ENCODE measurements at regions not wholly inside any gene's neighbourhood (a gene's known extent, or its start where the extent isn't known, plus 50 kb on each side); places are given as distances from the start of the nearest gene placed in this dataset.

- intact Hi-C loops (cut with DNase I), result no loop called here
- no peak for TF ChIP-seq CTCF (IDR thresholded peaks at IDR 0.05)
- H3K27me3 ChIP-seq (ENCODE audit: insufficient read depth in 3 of 3, low read length in 2 of 3), result peaks cover 0 to 9% (median 6%) of the 10 kb centered on the region in 3 donors
- no peaks in the 10 kb centered on the region for H3K9me3 ChIP-seq
- no peak overlapping the region for H3K27ac ChIP-seq
- no peaks in the 10 kb centered on the region for H3K4me1 ChIP-seq
- WGBS, 3 donors, result 87 to 88% (median 88%) methylated on average over 8 of the region's 8 CpGs
- H3K36me3 ChIP-seq (ENCODE audit: insufficient read depth in 1 of 2, low read depth in 1 of 2), result no peaks in the 10 kb centered on the region
- no peak overlapping the region for H3K4me3 ChIP-seq
- ATAC-seq (no peak), DNase-seq (no peak)
Observed at GRCh38 chr7:155216475-155217272, 81.0 kb upstream of the INSIG1 start.

- DNase-seq (no peak), ATAC-seq (no peak)
- intact Hi-C loops (cut with DNase I), result no loop called here
- Histone ChIP-seq H3K27ac (no peak overlapping the region), H3K27me3 (ENCODE audit: insufficient read depth in 3 of 3, low read length in 2 of 3) (peaks cover 0 to 9% (median 7%) of the 10 kb centered on the region in 3 donors), H3K4me1 (no peaks in the 10 kb centered on the region), H3K4me3 (no peak overlapping the region), H3K9me3 (no peaks in the 10 kb centered on the region), H3K36me3 (ENCODE audit: insufficient read depth in 1 of 2, low read depth in 1 of 2) (no peaks in the 10 kb centered on the region)
- 76 to 82% (median 78%) methylated on average over 2 of the region's 2 CpGs for WGBS, 3 donors
- no peak for TF ChIP-seq CTCF (IDR thresholded peaks at IDR 0.05)
Observed at GRCh38 chr7:155217634-155218033, 80.0 kb upstream of the INSIG1 start.

- intact Hi-C loops (cut with DNase I), result no loop called here
- H3K4me3 ChIP-seq, result no peak overlapping the region
- TF ChIP-seq CTCF (IDR thresholded peaks at IDR 0.05), result no peak
- no peak overlapping the region for H3K27ac ChIP-seq
- ATAC-seq (no peak), DNase-seq (no peak)
- H3K27me3 ChIP-seq (ENCODE audit: insufficient read depth in 3 of 3, low read length in 2 of 3), result peaks cover 0 to 9% (median 8%) of the 10 kb centered on the region in 3 donors
- no peaks in the 10 kb centered on the region for H3K36me3 ChIP-seq (ENCODE audit: insufficient read depth in 1 of 2, low read depth in 1 of 2)
- 79 to 83% (median 81%) methylated on average over 19 to 20 of the region's 20 CpGs for WGBS, 3 donors
- H3K9me3 ChIP-seq, result no peaks in the 10 kb centered on the region
- H3K4me1 ChIP-seq, result no peaks in the 10 kb centered on the region
Observed at GRCh38 chr7:155218276-155219153, 79.2 kb upstream of the INSIG1 start.

- Histone ChIP-seq H3K4me1 (no peaks in the 10 kb centered on the region), H3K36me3 (ENCODE audit: insufficient read depth in 1 of 2, low read depth in 1 of 2) (no peaks in the 10 kb centered on the region), H3K27ac (no peak overlapping the region), H3K4me3 (no peak overlapping the region), H3K27me3 (ENCODE audit: insufficient read depth in 3 of 3, low read length in 2 of 3) (peaks cover 0 to 8% (median 5%) of the 10 kb centered on the region in 3 donors), H3K9me3 (no peaks in the 10 kb centered on the region)
- ATAC-seq, result no peak
- no peak for DNase-seq
- no peak for TF ChIP-seq CTCF (IDR thresholded peaks at IDR 0.05)
- intact Hi-C loops (cut with DNase I), result no loop called here
- WGBS, 3 donors, result 89 to 93% (median 92%) methylated on average over 15 of the region's 15 CpGs
Observed at GRCh38 chr7:155219154-155219531, 78.5 kb upstream of the INSIG1 start.
